HEK293 (cell line): ENCODE measurements at regions not wholly inside any gene's neighbourhood (a gene's known extent, or its start where the extent isn't known, plus 50 kb on each side); places are given as distances from the start of the nearest gene placed in this dataset.

Experiments
- FEZF1 ChIP-seq: fragments of 450-650 bp; formaldehyde crosslinking; IDR thresholded peaks from 2 replicates; pipeline ENCODE4 v1.5.1; 2016; ENCODE audit warnings: missing biosample characterization, missing genetic modification characterization
- KLF16 ChIP-seq: fragments of 450-650 bp; formaldehyde crosslinking; IDR thresholded peaks from 2 replicates; pipeline ENCODE4 v1.5.1; 2017; ENCODE audit warnings: missing biosample characterization, missing genetic modification characterization
- YY1 ChIP-seq: fragments of 450-650 bp; formaldehyde crosslinking; IDR thresholded peaks from 2 replicates; pipeline ENCODE4 v1.5.1; 2018; ENCODE audit warnings: missing biosample characterization, missing genetic modification characterization
- ZNF132 ChIP-seq: fragments of 450-650 bp; formaldehyde crosslinking; IDR thresholded peaks from 2 replicates; pipeline ENCODE4 v1.5.1; 2017; ENCODE audit warnings: missing biosample characterization, missing genetic modification characterization, borderline replicate concordance
- ZNF510 ChIP-seq: fragments of 450-650 bp; formaldehyde crosslinking; IDR thresholded peaks from 2 replicates; pipeline ENCODE4 v1.5.1; 2018; ENCODE audit warnings: mild to moderate bottlenecking, missing genetic modification characterization, missing biosample characterization; ENCODE audit not compliant: insufficient replicate concordance
- TF ChIP-seq, protein P1 (sequence below): fragments of 450-650 bp; formaldehyde crosslinking; IDR thresholded peaks from 2 replicates; pipeline ENCODE4 v1.5.1; 2016; ENCODE audit warnings: missing biosample characterization, missing genetic modification characterization

- TF ChIP-seq ZNF510 (no peak), FEZF1 (tag by site-specific recombination) (no peak), YY1 (tag by site-specific recombination) (no peak), ZNF132 (tag by site-specific recombination) (no peak), KLF16 (no peak)
- TF ChIP-seq, protein P1, sequence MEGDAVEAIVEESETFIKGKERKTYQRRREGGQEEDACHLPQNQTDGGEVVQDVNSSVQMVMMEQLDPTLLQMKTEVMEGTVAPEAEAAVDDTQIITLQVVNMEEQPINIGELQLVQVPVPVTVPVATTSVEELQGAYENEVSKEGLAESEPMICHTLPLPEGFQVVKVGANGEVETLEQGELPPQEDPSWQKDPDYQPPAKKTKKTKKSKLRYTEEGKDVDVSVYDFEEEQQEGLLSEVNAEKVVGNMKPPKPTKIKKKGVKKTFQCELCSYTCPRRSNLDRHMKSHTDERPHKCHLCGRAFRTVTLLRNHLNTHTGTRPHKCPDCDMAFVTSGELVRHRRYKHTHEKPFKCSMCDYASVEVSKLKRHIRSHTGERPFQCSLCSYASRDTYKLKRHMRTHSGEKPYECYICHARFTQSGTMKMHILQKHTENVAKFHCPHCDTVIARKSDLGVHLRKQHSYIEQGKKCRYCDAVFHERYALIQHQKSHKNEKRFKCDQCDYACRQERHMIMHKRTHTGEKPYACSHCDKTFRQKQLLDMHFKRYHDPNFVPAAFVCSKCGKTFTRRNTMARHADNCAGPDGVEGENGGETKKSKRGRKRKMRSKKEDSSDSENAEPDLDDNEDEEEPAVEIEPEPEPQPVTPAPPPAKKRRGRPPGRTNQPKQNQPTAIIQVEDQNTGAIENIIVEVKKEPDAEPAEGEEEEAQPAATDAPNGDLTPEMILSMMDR (tag by site-specific recombination), result no peak
Observed at GRCh38 chr6:156434049-156434794, 343.0 kb upstream of the ARID1B start.
